PFSK-1 (cell line): ENCODE measurements at regions not wholly inside any gene's neighbourhood (a gene's known extent, or its start where the extent isn't known, plus 50 kb on each side); places are given as distances from the start of the nearest gene placed in this dataset.

Experiments
- FOXP2 ChIP-seq: optimal IDR thresholded peaks from 2 replicates; pipeline ENCODE3; 2011; ENCODE audit warnings: borderline replicate concordance, control low read depth, inconsistent platforms; ENCODE audit not compliant: insufficient read depth; ENCODE audit errors: extremely low read length, extremely low read depth
- POLR2AphosphoS5 ChIP-seq: IDR thresholded peaks from 2 replicates; pipeline ENCODE4 v1.6.1; 2012; ENCODE audit warnings: low read depth, mild to moderate bottlenecking, control low read depth, low read length, moderate library complexity
- REST ChIP-seq, 2 experiments: IDR thresholded peaks; 2 replicates each; pipeline versions ENCODE4 v1.6.1 to v1.8.0; 2011 to 2012; ENCODE audit warnings: low read depth in 2 of 2, low read length in 2 of 2, control low read depth in 1 of 2, inconsistent platforms in 1 of 2, mild to moderate bottlenecking in 1 of 2, moderate library complexity in 1 of 2; ENCODE audit not compliant: insufficient read depth in 1 of 2
- SIN3A ChIP-seq: IDR thresholded peaks from 2 replicates; pipeline ENCODE4 v1.6.1; 2012; ENCODE audit warnings: mild to moderate bottlenecking, low read length, moderate library complexity, borderline replicate concordance; ENCODE audit not compliant: insufficient read depth
- TAF1 ChIP-seq: IDR thresholded peaks from 2 replicates; pipeline ENCODE4 v1.6.1; 2012; ENCODE audit warnings: low read length, control low read depth, borderline replicate concordance; ENCODE audit not compliant: insufficient read depth

- TF ChIP-seq POLR2AphosphoS5 (no peak), TAF1 (no peak), REST (IDR thresholded peaks at IDR 0.05; ENCODE audit: insufficient read depth in 1 of 2, low read depth in 2 of 2, low read length in 2 of 2) (no peak), FOXP2 (no peak), SIN3A (no peak)
These were observed 60.6 kb upstream of the ADAMTS9 start for GRCh38 chr3:64748244-64748904.

GRCh38 chr3:64747679-64748078 is 59.9 kb upstream of the ADAMTS9 start:
- TF ChIP-seq REST (IDR thresholded peaks at IDR 0.05; ENCODE audit: insufficient read depth in 1 of 2, low read depth in 2 of 2, low read length in 2 of 2) (no peak), POLR2AphosphoS5 (no peak), TAF1 (no peak), SIN3A (no peak), FOXP2 (no peak)

GRCh38 chr3:64743887-64744243 is 56.1 kb upstream of the ADAMTS9 start:
- no peak for TF ChIP-seq POLR2AphosphoS5
- TF ChIP-seq FOXP2, result no peak
- TF ChIP-seq SIN3A, result no peak
- TF ChIP-seq TAF1, result no peak
- TF ChIP-seq REST (IDR thresholded peaks at IDR 0.05; ENCODE audit: insufficient read depth in 1 of 2, low read depth in 2 of 2, low read length in 2 of 2), result no peak

GRCh38 chr3:64743156-64743886 is 55.5 kb upstream of the ADAMTS9 start:
- TF ChIP-seq REST (IDR thresholded peaks at IDR 0.05; ENCODE audit: insufficient read depth in 1 of 2, low read depth in 2 of 2, low read length in 2 of 2) (no peak), POLR2AphosphoS5 (no peak), FOXP2 (no peak), SIN3A (no peak), TAF1 (no peak)
